ENCODE measurements at regions not wholly inside any gene's neighbourhood (a gene's known extent, or its start where the extent isn't known, plus 50 kb on each side); places are given as distances from the start of the nearest gene placed in this dataset.

GRCh38 chr1:86263101-86263500, 106.5 kb upstream of the COL24A1 start:
- Histone ChIP-seq H3K27me3 (ENCODE audit: low read depth) (no peaks in the 10 kb centered on the region), H3K4me3 (no peak overlapping the region), H3K36me3 (no peaks in the 10 kb centered on the region), H3K4me1 (no peaks in the 10 kb centered on the region), H3K9me3 (replicated peaks) (no peaks in the 10 kb centered on the region), H3K27ac (replicated peaks) (no peak overlapping the region)
- no peak for DNase-seq
- intact Hi-C loops (cut with micrococcal nuclease): no loop called here
- TF ChIP-seq CTCF (IDR thresholded peaks at IDR 0.05; ENCODE audit: borderline replicate concordance): no peak

GRCh38 chr1:86260476-86260875, 103.9 kb upstream of the COL24A1 start:
- Histone ChIP-seq H3K36me3 (no peaks in the 10 kb centered on the region), H3K4me1 (no peaks in the 10 kb centered on the region), H3K27ac (replicated peaks) (no peak overlapping the region), H3K9me3 (replicated peaks) (no peaks in the 10 kb centered on the region), H3K4me3 (no peak overlapping the region), H3K27me3 (ENCODE audit: low read depth) (no peaks in the 10 kb centered on the region)
- DNase-seq: no peak
- no peak for TF ChIP-seq CTCF (IDR thresholded peaks at IDR 0.05; ENCODE audit: borderline replicate concordance)
- intact Hi-C loops (cut with micrococcal nuclease): no loop called here

- Histone ChIP-seq H3K9me3 (replicated peaks) (no peaks in the 10 kb centered on the region), H3K27ac (replicated peaks) (no peak overlapping the region), H3K4me1 (no peaks in the 10 kb centered on the region), H3K36me3 (no peaks in the 10 kb centered on the region), H3K4me3 (no peak overlapping the region), H3K27me3 (ENCODE audit: low read depth) (no peaks in the 10 kb centered on the region)
- DNase-seq: no peak
- no peak for TF ChIP-seq CTCF (IDR thresholded peaks at IDR 0.05; ENCODE audit: borderline replicate concordance)
- intact Hi-C loops (cut with micrococcal nuclease): no loop called here
These were observed 102.8 kb upstream of the COL24A1 start for GRCh38 chr1:86259390-86259789.

- no peaks in the 10 kb centered on the region for H3K36me3 ChIP-seq
- H3K9me3 ChIP-seq (replicated peaks): no peaks in the 10 kb centered on the region
- H3K27me3 ChIP-seq (ENCODE audit: low read depth): no peaks in the 10 kb centered on the region
- DNase-seq: no peak
- no peak overlapping the region for H3K4me3 ChIP-seq
- TF ChIP-seq CTCF (IDR thresholded peaks at IDR 0.05; ENCODE audit: borderline replicate concordance): no peak
- H3K4me1 ChIP-seq: no peaks in the 10 kb centered on the region
- intact Hi-C loops (cut with micrococcal nuclease): no loop called here
- H3K27ac ChIP-seq (replicated peaks): no peak overlapping the region
These were observed 101.5 kb upstream of the COL24A1 start for GRCh38 chr1:86258101-86258500.

GRCh38 chr1:86247597-86248279, 91.2 kb upstream of the COL24A1 start:
- H3K9me3 ChIP-seq (replicated peaks): peaks cover 14% of the 10 kb centered on the region
- intact Hi-C loops (cut with micrococcal nuclease): no loop called here
- no peaks in the 10 kb centered on the region for H3K27me3 ChIP-seq (ENCODE audit: low read depth)
- H3K27ac ChIP-seq (replicated peaks): no peak overlapping the region
- no peak for DNase-seq
- H3K4me1 ChIP-seq: no peaks in the 10 kb centered on the region
- H3K4me3 ChIP-seq: no peak overlapping the region
- H3K36me3 ChIP-seq: no peaks in the 10 kb centered on the region
- no peak for TF ChIP-seq CTCF (IDR thresholded peaks at IDR 0.05; ENCODE audit: borderline replicate concordance)

All from left ventricle myocardium inferior (tissue), 1 donor.